GM12878 (cell line): ENCODE measurements at regions not wholly inside any gene's neighbourhood (a gene's known extent, or its start where the extent isn't known, plus 50 kb on each side); places are given as distances from the start of the nearest gene placed in this dataset.

Experiments
- ATAC-seq: fragments of 200-7000 bp; cut with Tn5 transposase; 3 replicates; pipeline ENCODE4 v1.9.1; 2020; ENCODE audit warnings: mild to moderate bottlenecking, moderate library complexity
- BruUV-seq: library from RNA; stranded (reverse); fragments of 400-500 nt; replicated peaks from 2 replicates; lab custom pipeline; 2021; lab: Mats Ljungman, UMichigan
- CTCF ChIA-PET: fragments of 300-600 bp; sonication (Branson Sonifier 250); formaldehyde crosslinking; extraction: SDS; loops from one replicate; lab custom pipeline; 2021; ENCODE audit warnings: inconsistent platforms; lab: Yijun Ruan, JAX
- POLR2A ChIA-PET: fragments of 350-600 bp; formaldehyde crosslinking; extraction: SDS; loops from one replicate; lab custom pipeline; 2021; ENCODE audit warnings: inconsistent platforms; lab: Charles Lee
- RAD21 ChIA-PET: fragments of 300-600 bp; sonication (Branson Sonifier 250); formaldehyde crosslinking; loops from one replicate; lab custom pipeline; 2023; ENCODE audit warnings: antibody characterized with exemption; ENCODE audit not compliant: unreplicated experiment; lab: Charles Lee
- SMC1A ChIA-PET: fragments of 300-600 bp; sonication (Branson Sonifier 250); formaldehyde crosslinking; loops from one replicate; lab custom pipeline; 2023; ENCODE audit not compliant: unreplicated experiment, uncharacterized antibody; lab: Charles Lee
- DNase-seq: peaks from one replicate; pipeline ENCODE4 v3.0.0-alpha.2; 2011; ENCODE audit warnings: low read depth, low spot score
- FAIRE-seq: peaks from 3 replicates; lab custom pipeline; 2011; peaks lifted over from hg19 to GRCh38; lab: Jason Lieb, UNC
- H2AFZ ChIP-seq: 2 replicates; pipeline ENCODE4 v1.6.0; 2011; ENCODE audit warnings: low read depth, low read length, control low read depth; ENCODE audit not compliant: control insufficient read depth
- H3K27ac ChIP-seq: 2 replicates; pipeline ENCODE4 v1.5.1; 2011; ENCODE audit warnings: control low read depth; ENCODE audit not compliant: control insufficient read depth, insufficient read depth
- H3K27me3 ChIP-seq, 2 experiments: replicated peaks in 1 of 2; 2 replicates each; pipeline versions ENCODE4 v1.6.0 to v1.6.1; 2011; ENCODE audit warnings: low read length in 1 of 2; ENCODE audit not compliant: control insufficient read depth in 2 of 2, insufficient read depth in 2 of 2
- H3K36me3 ChIP-seq, 2 experiments: 2 replicates each; pipeline ENCODE4 v1.5.1; 2011; ENCODE audit warnings: low read length in 1 of 2; ENCODE audit not compliant: control insufficient read depth in 2 of 2, insufficient read depth in 2 of 2
- H3K4me1 ChIP-seq: 2 replicates; pipeline ENCODE4 v1.6.1; 2011; ENCODE audit warnings: mild to moderate bottlenecking, low read length, moderate library complexity, mixed read lengths; ENCODE audit not compliant: control insufficient read depth, insufficient read depth
- H3K4me2 ChIP-seq: 2 replicates; pipeline ENCODE4 v1.6.0; 2011; ENCODE audit warnings: control low read depth; ENCODE audit not compliant: control insufficient read depth, insufficient read depth
- H3K4me3 ChIP-seq: fragments of 200-600 bp; sonication (generic); 2 replicates; pipeline ENCODE4 v1.5.1; 2016
- H3K79me2 ChIP-seq: 2 replicates; pipeline ENCODE4 v1.6.0; 2011; ENCODE audit warnings: low read length; ENCODE audit not compliant: control insufficient read depth, insufficient read depth
- H3K9ac ChIP-seq: 2 replicates; pipeline ENCODE4 v1.8.0; 2011; ENCODE audit warnings: low read length, control low read depth, mixed read lengths; ENCODE audit not compliant: control insufficient read depth, insufficient read depth
- H3K9me3 ChIP-seq: replicated peaks from 3 replicates; pipeline ENCODE4 v1.5.1; 2011; ENCODE audit warnings: mild to moderate bottlenecking, low read length; ENCODE audit not compliant: control insufficient read depth, insufficient read depth
- H4K20me1 ChIP-seq: 2 replicates; pipeline ENCODE4 v1.6.0; 2011; ENCODE audit not compliant: control insufficient read depth, insufficient read depth
- MTA2 ChIP-seq: fragments of 450-650 bp; IDR thresholded peaks from 2 replicates; pipeline ENCODE4 v1.6.1; 2016; ENCODE audit warnings: low read depth, mild to moderate bottlenecking, moderate library complexity
- MXI1 ChIP-seq: fragments of 150-350 bp; IDR thresholded peaks from 2 replicates; pipeline ENCODE4 v1.6.1; 2011; ENCODE audit warnings: low read depth, mild to moderate bottlenecking, inconsistent platforms, low read length, improper control_type of control experiment
- NFIC ChIP-seq: IDR thresholded peaks from 2 replicates; pipeline ENCODE4 v1.6.1; 2012; ENCODE audit warnings: low read depth, mild to moderate bottlenecking, inconsistent platforms, low read length, moderate library complexity
- NFYB ChIP-seq: IDR thresholded peaks from 2 replicates; pipeline ENCODE4 v1.6.1; 2011; ENCODE audit warnings: low read depth, mild to moderate bottlenecking, low read length, improper control_type of control experiment, moderate library complexity; ENCODE audit not compliant: insufficient read depth
- POLR2AphosphoS2 ChIP-seq: IDR thresholded peaks from 2 replicates; pipeline ENCODE4 v1.6.1; 2011; ENCODE audit warnings: low read depth, mild to moderate bottlenecking, low read length, improper control_type of control experiment, moderate library complexity
- SRF ChIP-seq, 2 experiments: IDR thresholded peaks; 2 replicates each; pipeline ENCODE4 v1.6.1; 2011; ENCODE audit warnings: low read depth in 2 of 2, low read length in 2 of 2, mild to moderate bottlenecking in 1 of 2, moderate library complexity in 1 of 2
- WGBS: methylation state at CpG from one replicate; pipeline ENCODE4 v1.1.6; 2016; ENCODE audit warnings: low lambda C conversion rate; ENCODE audit not compliant: insufficient replicate concordance, insufficient coverage; ENCODE audit errors: missing lambda C conversion rate; 5-methylcytosine and 5-hydroxymethylcytosine counted together
- in situ Hi-C: fragments of 300-500 bp; cut with MboI; formaldehyde crosslinking; loops from 9 replicates; pipeline ENCODE4 v1.14.3; 2018; ENCODE audit warnings: mixed read lengths
- intact Hi-C: fragments of 100-400 bp; cut with micrococcal nuclease; formaldehyde crosslinking; loops from one replicate; pipeline ENCODE4 v1.14.2; 2022; ENCODE audit not compliant: unreplicated experiment
- TF ChIP-seq, protein P1 (sequence below): fragments of 450-650 bp; IDR thresholded peaks from 2 replicates; pipeline ENCODE4 v1.6.1; 2017; ENCODE audit warnings: mild to moderate bottlenecking, low read depth, inconsistent platforms; ENCODE audit not compliant: poor library complexity, severe bottlenecking
- TF ChIP-seq, protein P2 (sequence below): fragments of 450-650 bp; IDR thresholded peaks from 2 replicates; pipeline ENCODE4 v1.6.1; 2017; ENCODE audit warnings: borderline replicate concordance
- TF ChIP-seq, protein P3 (sequence below): fragments of 450-650 bp; IDR thresholded peaks from 2 replicates; pipeline ENCODE4 v1.6.1; 2017; ENCODE audit warnings: mild to moderate bottlenecking, moderate library complexity

DNA sequence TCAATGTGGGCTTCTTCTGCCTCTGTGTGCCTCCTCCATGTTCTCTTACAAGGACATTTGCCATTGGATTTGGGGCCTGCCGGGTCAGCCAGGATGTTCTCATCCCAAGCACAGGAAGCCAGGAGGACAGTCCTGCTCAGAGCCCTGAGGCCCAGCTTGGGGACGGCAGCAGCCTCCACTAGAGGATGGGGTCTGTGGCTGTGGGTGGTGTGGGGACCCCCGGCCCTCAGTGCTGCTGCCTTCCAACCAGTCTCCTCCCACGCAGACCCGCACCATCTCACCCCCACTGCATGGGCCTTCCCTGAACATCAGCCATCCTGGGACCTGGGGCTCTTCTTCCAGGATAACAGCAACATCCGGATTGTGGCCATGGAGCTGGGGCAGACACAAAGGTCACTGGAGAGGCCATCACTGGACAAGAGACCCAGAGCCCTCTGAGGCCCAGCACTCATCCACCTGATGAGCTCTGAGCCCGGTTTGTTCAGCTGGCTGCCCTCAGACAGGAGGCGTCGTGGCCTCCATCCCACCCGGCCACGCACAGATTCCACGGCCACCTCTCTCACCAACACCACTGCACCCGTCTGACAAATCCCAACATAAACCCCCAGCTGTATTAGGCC lies 56.5 kb upstream of the C14orf180 start (continued):
- TF ChIP-seq, protein P1, sequence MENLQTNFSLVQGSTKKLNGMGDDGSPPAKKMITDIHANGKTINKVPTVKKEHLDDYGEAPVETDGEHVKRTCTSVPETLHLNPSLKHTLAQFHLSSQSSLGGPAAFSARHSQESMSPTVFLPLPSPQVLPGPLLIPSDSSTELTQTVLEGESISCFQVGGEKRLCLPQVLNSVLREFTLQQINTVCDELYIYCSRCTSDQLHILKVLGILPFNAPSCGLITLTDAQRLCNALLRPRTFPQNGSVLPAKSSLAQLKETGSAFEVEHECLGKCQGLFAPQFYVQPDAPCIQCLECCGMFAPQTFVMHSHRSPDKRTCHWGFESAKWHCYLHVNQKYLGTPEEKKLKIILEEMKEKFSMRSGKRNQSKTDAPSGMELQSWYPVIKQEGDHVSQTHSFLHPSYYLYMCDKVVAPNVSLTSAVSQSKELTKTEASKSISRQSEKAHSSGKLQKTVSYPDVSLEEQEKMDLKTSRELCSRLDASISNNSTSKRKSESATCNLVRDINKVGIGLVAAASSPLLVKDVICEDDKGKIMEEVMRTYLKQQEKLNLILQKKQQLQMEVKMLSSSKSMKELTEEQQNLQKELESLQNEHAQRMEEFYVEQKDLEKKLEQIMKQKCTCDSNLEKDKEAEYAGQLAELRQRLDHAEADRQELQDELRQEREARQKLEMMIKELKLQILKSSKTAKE, result no peak
- no peak for TF ChIP-seq POLR2AphosphoS2
- TF ChIP-seq, protein P2, sequence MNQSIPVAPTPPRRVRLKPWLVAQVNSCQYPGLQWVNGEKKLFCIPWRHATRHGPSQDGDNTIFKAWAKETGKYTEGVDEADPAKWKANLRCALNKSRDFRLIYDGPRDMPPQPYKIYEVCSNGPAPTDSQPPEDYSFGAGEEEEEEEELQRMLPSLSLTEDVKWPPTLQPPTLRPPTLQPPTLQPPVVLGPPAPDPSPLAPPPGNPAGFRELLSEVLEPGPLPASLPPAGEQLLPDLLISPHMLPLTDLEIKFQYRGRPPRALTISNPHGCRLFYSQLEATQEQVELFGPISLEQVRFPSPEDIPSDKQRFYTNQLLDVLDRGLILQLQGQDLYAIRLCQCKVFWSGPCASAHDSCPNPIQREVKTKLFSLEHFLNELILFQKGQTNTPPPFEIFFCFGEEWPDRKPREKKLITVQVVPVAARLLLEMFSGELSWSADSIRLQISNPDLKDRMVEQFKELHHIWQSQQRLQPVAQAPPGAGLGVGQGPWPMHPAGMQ, result no peak
- TF ChIP-seq MXI1, result no peak
- no peak for TF ChIP-seq NFIC
- TF ChIP-seq MTA2, result no peak

DNA sequence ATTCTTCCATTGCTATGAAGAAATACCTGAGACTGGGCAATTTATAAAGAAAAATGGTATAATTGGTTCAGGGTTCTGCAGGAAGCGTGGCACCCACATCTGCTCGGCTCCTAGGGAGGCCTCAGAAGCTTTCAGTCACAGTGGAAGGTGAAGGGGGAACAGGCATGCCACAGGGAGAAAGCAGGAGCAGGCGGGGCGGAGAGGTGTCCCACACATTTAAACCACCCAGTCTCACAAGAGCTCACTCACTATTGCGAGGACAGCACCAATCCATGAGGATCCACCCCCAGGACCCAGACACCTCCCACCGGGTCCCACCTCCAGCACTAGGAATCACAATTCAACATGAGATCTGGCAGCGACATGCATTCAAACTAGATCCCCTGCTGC lies 56.0 kb upstream of the C14orf180 start:
- no peak for ATAC-seq
- ChIA-PET SMC1A (no interaction called here), CTCF (interaction anchor here (0.7 kb wide), 1 partner anchor 14 kb away, joined by 3 read pairs; no protein-coding TSS in a partner anchor), RAD21 (no interaction called here), POLR2A (no interaction called here)
- Histone ChIP-seq H3K9ac (no peak overlapping the region), H3K36me3 (no peaks in the 10 kb centered on the region), H3K27me3 (no peaks in the 10 kb centered on the region), H3K9me3 (no peaks in the 10 kb centered on the region; the same call in 1 of the 3 replicates), H2AFZ (no peak overlapping the region), H3K4me3 (no peak overlapping the region), H3K79me2 (no peaks in the 10 kb centered on the region), H3K4me2 (no peak overlapping the region), H4K20me1 (no peaks in the 10 kb centered on the region), H3K27ac (no peak overlapping the region), H3K4me1 (no peaks in the 10 kb centered on the region)
- no peak for TF ChIP-seq SRF (IDR thresholded peaks at IDR 0.05; ENCODE audit: low read depth in 2 of 2, low read length in 2 of 2)
- no peak for TF ChIP-seq NFYB
- TF ChIP-seq, protein P1, result no peak
- TF ChIP-seq, protein P3, sequence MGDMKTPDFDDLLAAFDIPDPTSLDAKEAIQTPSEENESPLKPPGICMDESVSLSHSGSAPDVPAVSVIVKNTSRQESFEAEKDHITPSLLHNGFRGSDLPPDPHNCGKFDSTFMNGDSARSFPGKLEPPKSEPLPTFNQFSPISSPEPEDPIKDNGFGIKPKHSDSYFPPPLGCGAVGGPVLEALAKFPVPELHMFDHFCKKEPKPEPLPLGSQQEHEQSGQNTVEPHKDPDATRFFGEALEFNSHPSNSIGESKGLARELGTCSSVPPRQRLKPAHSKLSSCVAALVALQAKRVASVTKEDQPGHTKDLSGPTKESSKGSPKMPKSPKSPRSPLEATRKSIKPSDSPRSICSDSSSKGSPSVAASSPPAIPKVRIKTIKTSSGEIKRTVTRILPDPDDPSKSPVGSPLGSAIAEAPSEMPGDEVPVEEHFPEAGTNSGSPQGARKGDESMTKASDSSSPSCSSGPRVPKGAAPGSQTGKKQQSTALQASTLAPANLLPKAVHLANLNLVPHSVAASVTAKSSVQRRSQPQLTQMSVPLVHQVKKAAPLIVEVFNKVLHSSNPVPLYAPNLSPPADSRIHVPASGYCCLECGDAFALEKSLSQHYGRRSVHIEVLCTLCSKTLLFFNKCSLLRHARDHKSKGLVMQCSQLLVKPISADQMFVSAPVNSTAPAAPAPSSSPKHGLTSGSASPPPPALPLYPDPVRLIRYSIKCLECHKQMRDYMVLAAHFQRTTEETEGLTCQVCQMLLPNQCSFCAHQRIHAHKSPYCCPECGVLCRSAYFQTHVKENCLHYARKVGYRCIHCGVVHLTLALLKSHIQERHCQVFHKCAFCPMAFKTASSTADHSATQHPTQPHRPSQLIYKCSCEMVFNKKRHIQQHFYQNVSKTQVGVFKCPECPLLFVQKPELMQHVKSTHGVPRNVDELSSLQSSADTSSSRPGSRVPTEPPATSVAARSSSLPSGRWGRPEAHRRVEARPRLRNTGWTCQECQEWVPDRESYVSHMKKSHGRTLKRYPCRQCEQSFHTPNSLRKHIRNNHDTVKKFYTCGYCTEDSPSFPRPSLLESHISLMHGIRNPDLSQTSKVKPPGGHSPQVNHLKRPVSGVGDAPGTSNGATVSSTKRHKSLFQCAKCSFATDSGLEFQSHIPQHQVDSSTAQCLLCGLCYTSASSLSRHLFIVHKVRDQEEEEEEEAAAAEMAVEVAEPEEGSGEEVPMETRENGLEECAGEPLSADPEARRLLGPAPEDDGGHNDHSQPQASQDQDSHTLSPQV, result no peak
- intact Hi-C loops, result no loop called here
- no TSS peak for BruUV-seq
- 39% methylated on average over 7 of the region's 7 CpGs for WGBS
- no peak for DNase-seq
- FAIRE-seq, result no peak
- in situ Hi-C loops, result no loop called here
